DOHH2 (cell line): ENCODE measurements at regions not wholly inside any gene's neighbourhood (a gene's known extent, or its start where the extent isn't known, plus 50 kb on each side); places are given as distances from the start of the nearest gene placed in this dataset.

ENCODE experiments used
- EZH2phosphoT487 ChIP-seq: fragments of 200-600 bp; sonication (generic); IDR thresholded peaks from 2 replicates; pipeline ENCODE4 v1.6.1; 2017; ENCODE audit warnings: borderline replicate concordance, mild to moderate bottlenecking, antibody characterized with exemption, low read length, moderate library complexity, mixed read lengths
- TF ChIP-seq, protein P1 (sequence below): fragments of 200-600 bp; sonication (generic); IDR thresholded peaks from one replicate; pipeline ENCODE4 v1.5.1; 2014; ENCODE audit warnings: antibody characterized with exemption, mild to moderate bottlenecking, low read depth, low read length; ENCODE audit not compliant: poor library complexity, severe bottlenecking

DNA sequence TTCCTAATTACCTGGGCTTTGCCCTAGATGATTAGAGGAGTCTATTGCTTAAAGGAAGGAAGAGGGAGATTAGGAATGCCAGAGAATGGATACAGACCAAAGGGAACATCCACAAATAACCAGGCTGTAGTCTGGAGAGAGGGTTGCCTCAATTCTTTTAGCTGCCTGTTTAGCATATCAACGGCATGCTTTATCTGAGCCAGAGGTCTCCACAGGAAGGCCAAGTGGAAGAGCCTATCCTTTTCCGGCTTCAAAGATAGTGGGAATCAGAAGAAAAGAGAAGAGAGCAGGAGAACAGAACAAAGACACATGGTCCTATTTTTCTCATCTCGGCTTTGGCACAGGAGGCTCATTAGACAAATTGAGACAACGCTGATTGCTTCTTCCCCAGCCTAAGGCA, 142.4 kb downstream of the NMUR2 start:
- TF ChIP-seq, protein P1, sequence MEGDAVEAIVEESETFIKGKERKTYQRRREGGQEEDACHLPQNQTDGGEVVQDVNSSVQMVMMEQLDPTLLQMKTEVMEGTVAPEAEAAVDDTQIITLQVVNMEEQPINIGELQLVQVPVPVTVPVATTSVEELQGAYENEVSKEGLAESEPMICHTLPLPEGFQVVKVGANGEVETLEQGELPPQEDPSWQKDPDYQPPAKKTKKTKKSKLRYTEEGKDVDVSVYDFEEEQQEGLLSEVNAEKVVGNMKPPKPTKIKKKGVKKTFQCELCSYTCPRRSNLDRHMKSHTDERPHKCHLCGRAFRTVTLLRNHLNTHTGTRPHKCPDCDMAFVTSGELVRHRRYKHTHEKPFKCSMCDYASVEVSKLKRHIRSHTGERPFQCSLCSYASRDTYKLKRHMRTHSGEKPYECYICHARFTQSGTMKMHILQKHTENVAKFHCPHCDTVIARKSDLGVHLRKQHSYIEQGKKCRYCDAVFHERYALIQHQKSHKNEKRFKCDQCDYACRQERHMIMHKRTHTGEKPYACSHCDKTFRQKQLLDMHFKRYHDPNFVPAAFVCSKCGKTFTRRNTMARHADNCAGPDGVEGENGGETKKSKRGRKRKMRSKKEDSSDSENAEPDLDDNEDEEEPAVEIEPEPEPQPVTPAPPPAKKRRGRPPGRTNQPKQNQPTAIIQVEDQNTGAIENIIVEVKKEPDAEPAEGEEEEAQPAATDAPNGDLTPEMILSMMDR, result no peak
- TF ChIP-seq EZH2phosphoT487, result no peak
